ENCODE measurements at regions not wholly inside any gene's neighbourhood (a gene's known extent, or its start where the extent isn't known, plus 50 kb on each side); places are given as distances from the start of the nearest gene placed in this dataset.

DNA sequence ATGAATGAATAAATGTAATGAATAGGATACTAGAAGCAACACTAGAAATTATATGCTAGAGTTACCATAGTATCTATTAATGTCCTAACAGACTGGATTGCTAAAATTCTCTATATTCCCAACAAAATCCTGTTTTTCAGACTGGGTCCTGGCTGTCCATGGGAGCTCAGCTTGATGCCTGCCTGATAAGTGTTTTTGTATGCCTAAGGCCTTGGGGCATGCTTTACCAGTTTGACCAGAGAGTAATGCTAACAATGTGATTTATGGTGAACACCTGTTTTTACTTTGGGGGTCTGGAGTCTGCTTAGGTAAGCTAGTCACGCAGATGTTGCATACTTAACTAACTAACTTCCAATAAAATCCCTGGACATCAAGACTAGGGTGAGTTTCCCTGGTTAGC lies 318.8 kb upstream of the DEPDC1 start:
- TF ChIP-seq, protein P1, sequence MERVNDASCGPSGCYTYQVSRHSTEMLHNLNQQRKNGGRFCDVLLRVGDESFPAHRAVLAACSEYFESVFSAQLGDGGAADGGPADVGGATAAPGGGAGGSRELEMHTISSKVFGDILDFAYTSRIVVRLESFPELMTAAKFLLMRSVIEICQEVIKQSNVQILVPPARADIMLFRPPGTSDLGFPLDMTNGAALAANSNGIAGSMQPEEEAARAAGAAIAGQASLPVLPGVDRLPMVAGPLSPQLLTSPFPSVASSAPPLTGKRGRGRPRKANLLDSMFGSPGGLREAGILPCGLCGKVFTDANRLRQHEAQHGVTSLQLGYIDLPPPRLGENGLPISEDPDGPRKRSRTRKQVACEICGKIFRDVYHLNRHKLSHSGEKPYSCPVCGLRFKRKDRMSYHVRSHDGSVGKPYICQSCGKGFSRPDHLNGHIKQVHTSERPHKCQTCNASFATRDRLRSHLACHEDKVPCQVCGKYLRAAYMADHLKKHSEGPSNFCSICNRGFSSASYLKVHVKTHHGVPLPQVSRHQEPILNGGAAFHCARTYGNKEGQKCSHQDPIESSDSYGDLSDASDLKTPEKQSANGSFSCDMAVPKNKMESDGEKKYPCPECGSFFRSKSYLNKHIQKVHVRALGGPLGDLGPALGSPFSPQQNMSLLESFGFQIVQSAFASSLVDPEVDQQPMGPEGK (CRISPR knock-in tag; IDR thresholded peaks at IDR 0.05; ENCODE audit: borderline replicate concordance): no peak
- TF ChIP-seq ZC3H10 (CRISPR knock-in tag; IDR thresholded peaks at IDR 0.05) (no peak), TOX (CRISPR knock-in tag; IDR thresholded peaks at IDR 0.05; ENCODE audit: borderline replicate concordance) (no peak)
